CD4-positive, alpha-beta memory T cell (primary cell): ENCODE measurements at regions not wholly inside any gene's neighbourhood (a gene's known extent, or its start where the extent isn't known, plus 50 kb on each side); places are given as distances from the start of the nearest gene placed in this dataset.

Source experiments
- CTCF ChIA-PET: fragments of 350-600 bp; sonication (Branson Sonifier 250); formaldehyde crosslinking; loops from one replicate; lab custom pipeline; 2021; ENCODE audit warnings: inconsistent platforms; ENCODE audit not compliant: partially characterized antibody; lab: Charles Lee
- POLR2A ChIA-PET: fragments of 350-600 bp; sonication (Branson Sonifier 250); formaldehyde crosslinking; loops from one replicate; lab custom pipeline; 2021; ENCODE audit not compliant: partially characterized antibody; lab: Charles Lee
- DNase-seq, 5 donors: peaks; one replicate each; pipeline versions ENCODE4 v3.0.0 to v3.0.0-alpha.2; 2020 to 2022; ENCODE audit warnings: mixed read lengths in 1 of 5
- H3K27ac ChIP-seq: one replicate; pipeline ENCODE4 v1.7.0; 2013; ENCODE audit warnings: low read depth, low read length
- H3K27me3 ChIP-seq: 2 replicates; pipeline ENCODE4 v1.7.0; 2013; ENCODE audit warnings: mild to moderate bottlenecking, low read length, moderate library complexity; ENCODE audit not compliant: insufficient read depth
- H3K36me3 ChIP-seq: 2 replicates; pipeline ENCODE4 v1.7.0; 2013; ENCODE audit warnings: mild to moderate bottlenecking, low read length, moderate library complexity; ENCODE audit not compliant: insufficient read depth
- H3K4me1 ChIP-seq: 2 replicates; pipeline ENCODE4 v1.7.0; 2013; ENCODE audit warnings: mild to moderate bottlenecking, low read length, moderate library complexity; ENCODE audit not compliant: insufficient read depth
- H3K4me3 ChIP-seq, 2 donors: one replicate each; pipeline ENCODE4 v1.7.0; 2013; ENCODE audit warnings: low read length in 2 of 2, mild to moderate bottlenecking in 1 of 2
- H3K9me3 ChIP-seq, 2 donors: one replicate each; pipeline ENCODE4 v1.7.0; 2013; ENCODE audit warnings: low read length in 2 of 2, control low read depth in 1 of 2; ENCODE audit not compliant: control insufficient read depth in 1 of 2
- H3K27ac Mint-ChIP-seq, 7 donors: one replicate each; pipeline ENCODE4 v1.8.0; 2020 to 2021; ENCODE audit warnings: mixed read lengths in 7 of 7, mild to moderate bottlenecking in 6 of 7, inconsistent platforms in 3 of 7, moderate library complexity in 3 of 7
- H3K27me3 Mint-ChIP-seq, 2 donors: one replicate each; pipeline ENCODE4 v1.8.0; 2020 to 2021; ENCODE audit warnings: mixed read lengths in 2 of 2
- H3K36me3 Mint-ChIP-seq, 2 donors: one replicate each; pipeline ENCODE4 v1.8.0; 2020 to 2021; ENCODE audit warnings: mixed read lengths in 2 of 2, inconsistent platforms in 1 of 2, mild to moderate bottlenecking in 1 of 2
- H3K4me1 Mint-ChIP-seq, 4 donors: one replicate each; pipeline ENCODE4 v1.8.0; 2020 to 2021; ENCODE audit warnings: mixed read lengths in 4 of 4, mild to moderate bottlenecking in 1 of 4
- H3K4me3 Mint-ChIP-seq, 8 donors: one replicate each; pipeline ENCODE4 v1.8.0; 2020 to 2021; ENCODE audit warnings: mixed read lengths in 8 of 8, mild to moderate bottlenecking in 7 of 8, moderate library complexity in 6 of 8, inconsistent platforms in 3 of 8
- H3K9me3 Mint-ChIP-seq, 8 donors: one replicate each; pipeline ENCODE4 v1.8.0; 2020 to 2021; ENCODE audit warnings: mixed read lengths in 8 of 8, mild to moderate bottlenecking in 5 of 8, inconsistent platforms in 3 of 8, moderate library complexity in 1 of 8
- intact Hi-C: fragments of 100-400 bp; cut with micrococcal nuclease; formaldehyde crosslinking; loops from one replicate; pipeline ENCODE4 v1.15.1; 2023

- H3K4me3 Mint-ChIP-seq: no peak overlapping the region
- POLR2A ChIA-PET: no interaction called here
- no peak overlapping the region for H3K27ac Mint-ChIP-seq
- Histone ChIP-seq H3K4me1 (no peaks in the 10 kb centered on the region), H3K9me3 (no peaks in the 10 kb centered on the region), H3K4me3 (no peak overlapping the region), H3K36me3 (no peaks in the 10 kb centered on the region), H3K27me3 (no peaks in the 10 kb centered on the region), H3K27ac (no peak overlapping the region)
- DNase-seq: no peak
- peaks cover 4 to 8% of the 10 kb centered on the region in 2 donors for H3K27me3 Mint-ChIP-seq
- CTCF ChIA-PET: no interaction called here
- H3K36me3 Mint-ChIP-seq: no peaks in the 10 kb centered on the region
- H3K4me1 Mint-ChIP-seq: no peaks in the 10 kb centered on the region
- H3K9me3 Mint-ChIP-seq: peaks cover 2 to 23% (median 11%) of the 10 kb centered on the region in 8 donors
- intact Hi-C loops: no loop called here
Observed at GRCh38 chr10:21203473-21204107, 306.5 kb upstream of the NEBL start.

GRCh38 chr10:21202776-21203462 is 305.8 kb upstream of the NEBL start:
- Mint-ChIP-seq H3K4me3 (no peak overlapping the region), H3K27ac (no peak overlapping the region), H3K27me3 (peaks cover 4 to 7% of the 10 kb centered on the region in 2 donors), H3K4me1 (no peaks in the 10 kb centered on the region), H3K36me3 (no peaks in the 10 kb centered on the region), H3K9me3 (peaks cover 5 to 24% (median 16%) of the 10 kb centered on the region in 8 donors)
- Histone ChIP-seq H3K9me3 (no peaks in the 10 kb centered on the region), H3K4me3 (no peak overlapping the region), H3K36me3 (no peaks in the 10 kb centered on the region), H3K27me3 (no peaks in the 10 kb centered on the region), H3K27ac (no peak overlapping the region), H3K4me1 (no peaks in the 10 kb centered on the region)
- intact Hi-C loops: no loop called here
- no peak for DNase-seq
- POLR2A ChIA-PET: no interaction called here
- CTCF ChIA-PET: no interaction called here

GRCh38 chr10:21199501-21199900 is 302.4 kb upstream of the NEBL start:
- CTCF ChIA-PET: no interaction called here
- Histone ChIP-seq H3K4me1 (no peaks in the 10 kb centered on the region), H3K27ac (no peak overlapping the region), H3K36me3 (no peaks in the 10 kb centered on the region), H3K4me3 (no peak overlapping the region), H3K9me3 (no peaks in the 10 kb centered on the region), H3K27me3 (no peaks in the 10 kb centered on the region)
- H3K36me3 Mint-ChIP-seq: no peaks in the 10 kb centered on the region
- DNase-seq: no peak
- H3K27me3 Mint-ChIP-seq: peaks cover 6 to 10% of the 10 kb centered on the region in 2 donors
- H3K4me1 Mint-ChIP-seq: no peaks in the 10 kb centered on the region
- peaks cover 0 to 26% (median 17%) of the 10 kb centered on the region in 8 donors for H3K9me3 Mint-ChIP-seq
- POLR2A ChIA-PET: no interaction called here
- no peak overlapping the region for H3K27ac Mint-ChIP-seq
- intact Hi-C loops: no loop called here
- no peak overlapping the region for H3K4me3 Mint-ChIP-seq

GRCh38 chr10:21197838-21198237 is 300.7 kb upstream of the NEBL start:
- Mint-ChIP-seq H3K27me3 (peaks cover 5% of the 10 kb centered on the region in 2 donors), H3K4me1 (no peaks in the 10 kb centered on the region), H3K27ac (no peak overlapping the region), H3K4me3 (no peak overlapping the region), H3K36me3 (no peaks in the 10 kb centered on the region), H3K9me3 (peaks cover 0 to 26% (median 17%) of the 10 kb centered on the region in 8 donors)
- CTCF ChIA-PET: no interaction called here
- POLR2A ChIA-PET: no interaction called here
- H3K27ac ChIP-seq: no peak overlapping the region
- no peaks in the 10 kb centered on the region for H3K36me3 ChIP-seq
- H3K4me1 ChIP-seq: no peaks in the 10 kb centered on the region
- intact Hi-C loops: no loop called here
- DNase-seq: no peak
- no peak overlapping the region for H3K4me3 ChIP-seq
- H3K27me3 ChIP-seq: no peaks in the 10 kb centered on the region
- H3K9me3 ChIP-seq: no peaks in the 10 kb centered on the region

GRCh38 chr10:21196822-21197395 is 299.8 kb upstream of the NEBL start:
- POLR2A ChIA-PET: no interaction called here
- no peaks in the 10 kb centered on the region for H3K4me1 Mint-ChIP-seq
- no peaks in the 10 kb centered on the region for H3K4me1 ChIP-seq
- no peaks in the 10 kb centered on the region for H3K27me3 ChIP-seq
- no peak for DNase-seq
- H3K4me3 ChIP-seq: no peak overlapping the region
- CTCF ChIA-PET: no interaction called here
- H3K27me3 Mint-ChIP-seq: peaks cover 5 to 6% of the 10 kb centered on the region in 2 donors
- no peaks in the 10 kb centered on the region for H3K36me3 ChIP-seq
- no peaks in the 10 kb centered on the region for H3K9me3 ChIP-seq
- H3K36me3 Mint-ChIP-seq: no peaks in the 10 kb centered on the region
- H3K4me3 Mint-ChIP-seq: no peak overlapping the region
- intact Hi-C loops: no loop called here
- H3K27ac Mint-ChIP-seq: no peak overlapping the region
- peaks cover 0 to 26% (median 17%) of the 10 kb centered on the region in 8 donors for H3K9me3 Mint-ChIP-seq
- H3K27ac ChIP-seq: no peak overlapping the region

- no peak for DNase-seq
- H3K9me3 ChIP-seq: no peaks in the 10 kb centered on the region
- ChIA-PET CTCF (no interaction called here), POLR2A (no interaction called here)
- Mint-ChIP-seq H3K27ac (no peak overlapping the region), H3K9me3 (peaks cover 0 to 23% (median 17%) of the 10 kb centered on the region in 8 donors), H3K4me1 (no peaks in the 10 kb centered on the region), H3K36me3 (no peaks in the 10 kb centered on the region), H3K4me3 (no peak overlapping the region), H3K27me3 (peaks cover 4 to 8% of the 10 kb centered on the region in 2 donors)
- intact Hi-C loops: no loop called here
- no peaks in the 10 kb centered on the region for H3K27me3 ChIP-seq
- H3K36me3 ChIP-seq: no peaks in the 10 kb centered on the region
- no peak overlapping the region for H3K4me3 ChIP-seq
- no peaks in the 10 kb centered on the region for H3K4me1 ChIP-seq
- no peak overlapping the region for H3K27ac ChIP-seq
Observed at GRCh38 chr10:21195252-21195651, 298.1 kb upstream of the NEBL start.

- Mint-ChIP-seq H3K36me3 (no peaks in the 10 kb centered on the region), H3K4me1 (no peaks in the 10 kb centered on the region), H3K27me3 (peaks cover 4 to 8% of the 10 kb centered on the region in 2 donors), H3K4me3 (no peak overlapping the region), H3K9me3 (peaks cover 0 to 22% (median 17%) of the 10 kb centered on the region in 8 donors), H3K27ac (no peak overlapping the region)
- CTCF ChIA-PET: no interaction called here
- Histone ChIP-seq H3K27me3 (no peaks in the 10 kb centered on the region), H3K36me3 (no peaks in the 10 kb centered on the region), H3K4me3 (no peak overlapping the region), H3K27ac (no peak overlapping the region), H3K9me3 (no peaks in the 10 kb centered on the region), H3K4me1 (no peaks in the 10 kb centered on the region)
- POLR2A ChIA-PET: no interaction called here
- DNase-seq: no peak
- intact Hi-C loops: no loop called here
Observed at GRCh38 chr10:21194510-21194993, 297.4 kb upstream of the NEBL start.
